Mucosa of descending colon (tissue), 3 donors: ENCODE measurements at regions not wholly inside any gene's neighbourhood (a gene's known extent, or its start where the extent isn't known, plus 50 kb on each side); places are given as distances from the start of the nearest gene placed in this dataset.

Source experiments
- ATAC-seq: fragments of 200-7000 bp; cut with Tn5 transposase; one replicate; pipeline ENCODE4 v1.9.1; 2020; ENCODE audit warnings: mild to moderate bottlenecking, moderate library complexity
- DNase-seq, 3 donors: peaks; one replicate each; pipeline ENCODE4 v3.0.0-alpha.2; 2020
- H3K36me3 ChIP-seq: fragments of 200-600 bp; one replicate; pipeline ENCODE4 v1.8.0; 2021; ENCODE audit warnings: low read depth, mild to moderate bottlenecking
- H3K4me1 ChIP-seq: fragments of 200-600 bp; one replicate; pipeline ENCODE4 v1.8.0; 2021; ENCODE audit warnings: low read depth, mild to moderate bottlenecking
- H3K4me3 ChIP-seq: fragments of 200-600 bp; one replicate; pipeline ENCODE4 v1.8.0; 2021; ENCODE audit warnings: mild to moderate bottlenecking
- H3K9me3 ChIP-seq: fragments of 200-600 bp; one replicate; pipeline ENCODE4 v1.8.0; 2021; ENCODE audit warnings: mild to moderate bottlenecking
- intact Hi-C, 2 donors: fragments of 100-400 bp; cut with DNase I in 1 of 2; cut with micrococcal nuclease in 1 of 2; formaldehyde crosslinking; loops; one replicate each; pipeline versions ENCODE4 v1.11.0 to v1.11.1; 2022; cut with DNase I, micrococcal nuclease
- TF ChIP-seq, protein P1 (sequence below): fragments of 200-600 bp; IDR thresholded peaks from one replicate; pipeline ENCODE4 v1.8.0; 2022; ENCODE audit warnings: antibody characterized with exemption, mild to moderate bottlenecking
- donor health status: DM: no; HTN: no; CAD: no; lungs with moderate emphysema.
- donor health status: DM: no; HTN: no; CAD: no.
- donor health status: DM: no; HTN: yes; CAD: no.

GRCh38 chr12:30320561-30320960 lies 375.1 kb downstream of the IPO8 start:
- intact Hi-C loops = no loop called here
- no peaks in the 10 kb centered on the region for H3K4me1 ChIP-seq
- TF ChIP-seq, protein P1, sequence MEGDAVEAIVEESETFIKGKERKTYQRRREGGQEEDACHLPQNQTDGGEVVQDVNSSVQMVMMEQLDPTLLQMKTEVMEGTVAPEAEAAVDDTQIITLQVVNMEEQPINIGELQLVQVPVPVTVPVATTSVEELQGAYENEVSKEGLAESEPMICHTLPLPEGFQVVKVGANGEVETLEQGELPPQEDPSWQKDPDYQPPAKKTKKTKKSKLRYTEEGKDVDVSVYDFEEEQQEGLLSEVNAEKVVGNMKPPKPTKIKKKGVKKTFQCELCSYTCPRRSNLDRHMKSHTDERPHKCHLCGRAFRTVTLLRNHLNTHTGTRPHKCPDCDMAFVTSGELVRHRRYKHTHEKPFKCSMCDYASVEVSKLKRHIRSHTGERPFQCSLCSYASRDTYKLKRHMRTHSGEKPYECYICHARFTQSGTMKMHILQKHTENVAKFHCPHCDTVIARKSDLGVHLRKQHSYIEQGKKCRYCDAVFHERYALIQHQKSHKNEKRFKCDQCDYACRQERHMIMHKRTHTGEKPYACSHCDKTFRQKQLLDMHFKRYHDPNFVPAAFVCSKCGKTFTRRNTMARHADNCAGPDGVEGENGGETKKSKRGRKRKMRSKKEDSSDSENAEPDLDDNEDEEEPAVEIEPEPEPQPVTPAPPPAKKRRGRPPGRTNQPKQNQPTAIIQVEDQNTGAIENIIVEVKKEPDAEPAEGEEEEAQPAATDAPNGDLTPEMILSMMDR = no peak
- H3K36me3 ChIP-seq = no peaks in the 10 kb centered on the region
- no peak for ATAC-seq
- peaks cover 28% of the 10 kb centered on the region for H3K9me3 ChIP-seq
- no peak overlapping the region for H3K4me3 ChIP-seq
- DNase-seq = no peak

DNA sequence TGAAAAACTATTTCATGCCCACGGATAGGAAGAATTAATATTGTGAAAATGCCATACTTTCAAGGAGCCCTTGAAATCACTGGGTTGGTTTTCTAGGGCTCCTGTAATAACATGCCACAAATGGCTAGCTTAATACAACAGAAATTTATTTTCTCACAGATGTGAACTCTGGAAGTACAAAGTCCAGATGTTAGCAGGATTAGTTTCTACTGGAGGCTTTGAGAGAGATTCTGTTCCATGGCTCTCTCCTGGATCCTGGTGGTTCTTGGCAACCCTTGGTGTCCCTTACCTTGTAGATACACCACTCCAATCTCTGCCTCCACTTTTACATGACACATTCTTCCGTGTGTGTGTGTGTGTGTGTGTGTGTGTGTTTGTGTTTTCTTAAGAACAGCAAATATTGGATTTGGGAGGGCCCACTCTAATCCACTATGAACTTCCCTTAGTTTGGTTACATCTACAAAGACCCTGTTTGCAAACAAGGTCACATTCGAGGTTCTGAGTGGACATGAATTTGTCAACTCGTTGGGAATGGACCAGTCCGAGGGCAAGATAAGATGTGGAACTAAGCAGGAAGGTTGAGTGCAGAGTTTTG lies 381.1 kb downstream of the IPO8 start:
- no peak for DNase-seq
- H3K9me3 ChIP-seq = peaks cover 24% of the 10 kb centered on the region
- H3K4me3 ChIP-seq = no peak overlapping the region
- no peaks in the 10 kb centered on the region for H3K36me3 ChIP-seq
- intact Hi-C loops = no loop called here
- no peak for ATAC-seq
- no peaks in the 10 kb centered on the region for H3K4me1 ChIP-seq
- TF ChIP-seq, protein P1 = no peak

- Histone ChIP-seq H3K9me3 (peaks cover 23% of the 10 kb centered on the region), H3K4me1 (no peaks in the 10 kb centered on the region), H3K4me3 (no peak overlapping the region), H3K36me3 (no peaks in the 10 kb centered on the region)
- ATAC-seq (no peak), DNase-seq (no peak)
- TF ChIP-seq, protein P1 = no peak
- intact Hi-C loops = no loop called here
These were observed 387.5 kb downstream of the IPO8 start for GRCh38 chr12:30308010-30308717.

- TF ChIP-seq, protein P1 = no peak
- no peak overlapping the region for H3K4me3 ChIP-seq
- no peaks in the 10 kb centered on the region for H3K36me3 ChIP-seq
- ATAC-seq (no peak), DNase-seq (no peak)
- H3K4me1 ChIP-seq = no peaks in the 10 kb centered on the region
- intact Hi-C loops = no loop called here
- peaks cover 9% of the 10 kb centered on the region for H3K9me3 ChIP-seq
These were observed 391.1 kb downstream of the IPO8 start for GRCh38 chr12:30304528-30304927.

DNA sequence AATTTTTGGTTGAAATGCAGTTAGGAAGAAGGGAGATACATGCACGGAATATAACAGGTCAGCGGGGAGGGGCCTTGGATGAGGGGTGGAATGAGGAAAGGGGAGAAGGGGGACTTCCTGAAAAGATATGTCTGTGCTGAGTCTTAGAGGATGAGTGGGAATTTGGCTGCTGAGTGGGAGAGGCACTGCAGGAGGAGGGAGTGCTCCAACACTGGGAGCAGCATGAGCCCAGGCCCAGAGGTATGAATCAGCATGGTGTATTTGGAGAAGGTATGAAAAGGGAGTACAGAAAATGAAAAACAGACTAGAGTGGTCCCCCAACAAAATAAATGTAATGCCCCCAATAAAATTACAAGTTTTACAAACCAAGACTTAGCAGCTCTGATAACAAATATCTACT lies 394.4 kb downstream of the IPO8 start:
- Histone ChIP-seq H3K9me3 (peaks cover 5% of the 10 kb centered on the region), H3K4me3 (no peak overlapping the region), H3K4me1 (no peaks in the 10 kb centered on the region), H3K36me3 (no peaks in the 10 kb centered on the region)
- DNase-seq = no peak
- TF ChIP-seq, protein P1 = no peak
- intact Hi-C loops = no loop called here
- no peak for ATAC-seq
